ENCODE measurements at regions not wholly inside any gene's neighbourhood (a gene's known extent, or its start where the extent isn't known, plus 50 kb on each side); places are given as distances from the start of the nearest gene placed in this dataset.

- Histone ChIP-seq H3K9me2 (ENCODE audit: insufficient read depth) (no peaks in the 10 kb centered on the region), H2AFZ (no peak overlapping the region), H3K4me3 (no peak overlapping the region), H4K20me1 (replicated peaks; ENCODE audit: insufficient read depth) (no peaks in the 10 kb centered on the region), H3K79me2 (replicated peaks; ENCODE audit: insufficient read depth) (no peaks in the 10 kb centered on the region), H3K36me3 (ENCODE audit: insufficient read depth) (no peaks in the 10 kb centered on the region), H3F3A (replicated peaks; ENCODE audit: low read depth) (no peaks in the 10 kb centered on the region), H3K4me2 (no peak overlapping the region), H3K27me3 (ENCODE audit: insufficient read depth) (no peaks in the 10 kb centered on the region), H3K4me1 (ENCODE audit: insufficient read depth) (no peaks in the 10 kb centered on the region), H3K27ac (ENCODE audit: low read depth) (no peak overlapping the region)
- TF ChIP-seq CTCF (conservative IDR thresholded peaks at IDR 0.05; ENCODE audit: low read depth in 2 of 2), result no peak
- no peak for TF ChIP-seq ZNF114 (CRISPR knock-in tag; IDR thresholded peaks at IDR 0.05)
- no peak for TF ChIP-seq POLR2AphosphoS5 (IDR thresholded peaks at IDR 0.05; ENCODE audit: low read depth)
- no peak for TF ChIP-seq ETS1 (IDR thresholded peaks at IDR 0.05)
- no peak for TF ChIP-seq ZNF331 (CRISPR knock-in tag; IDR thresholded peaks at IDR 0.05; ENCODE audit: low read depth)
- TF ChIP-seq JUNB (IDR thresholded peaks at IDR 0.05; ENCODE audit: unreplicated experiment), result no peak
- TF ChIP-seq EZH2phosphoT487 (IDR thresholded peaks at IDR 0.05; ENCODE audit: unreplicated experiment), result no peak
- TF ChIP-seq ZNF462 (CRISPR knock-in tag; IDR thresholded peaks at IDR 0.05), result no peak
- no peak for TF ChIP-seq STAT1 (IDR thresholded peaks at IDR 0.05; ENCODE audit: unreplicated experiment)
- TF ChIP-seq NANOG (IDR thresholded peaks at IDR 0.05; ENCODE audit: borderline replicate concordance), result no peak
- TF ChIP-seq EZH2 (IDR thresholded peaks at IDR 0.05; ENCODE audit: low read depth, unreplicated experiment), result no peak
- TF ChIP-seq REST (IDR thresholded peaks at IDR 0.05; ENCODE audit: unreplicated experiment), result no peak
- no peak for TF ChIP-seq CREB1 (CRISPR knock-in tag; IDR thresholded peaks at IDR 0.05; ENCODE audit: low read depth)
- Mint-ChIP-seq H3K9me3 (no peaks in the 10 kb centered on the region; the same call in 1 of the 3 replicates), H3K4me3 (no peak overlapping the region), H3K27me3 (ENCODE audit: insufficient read depth, low read depth, poor library complexity) (peaks cover 2% of the 10 kb centered on the region), H3K36me3 (ENCODE audit: low read depth) (no peaks in the 10 kb centered on the region), H3K27ac (no peak overlapping the region), H3K4me1 (no peaks in the 10 kb centered on the region)
- ATAC-seq (no peak), DNase-seq (ENCODE audit: low spot score) (no peak)
These were observed 121.8 kb downstream of the DDX1 start for GRCh38 chr2:15713475-15713874.

All from GM23338 (cell line).